Breast epithelium (tissue), 3 donors: ENCODE measurements at regions not wholly inside any gene's neighbourhood (a gene's known extent, or its start where the extent isn't known, plus 50 kb on each side); places are given as distances from the start of the nearest gene placed in this dataset.

Experiments used
- POLR2AphosphoS5 ChIP-seq, 3 donors: sonication (generic); formaldehyde crosslinking; IDR thresholded peaks; one replicate each; pipeline ENCODE4 v1.6.1; 2017; ENCODE audit warnings: antibody characterized with exemption in 3 of 3
- TF ChIP-seq, protein P1 (sequence below), 3 donors: fragments of 450-650 bp; IDR thresholded peaks; one replicate each; pipeline ENCODE4 v1.5.1; 2016 to 2017; ENCODE audit warnings: antibody characterized with exemption in 3 of 3, mild to moderate bottlenecking in 3 of 3, moderate library complexity in 3 of 3

DNA sequence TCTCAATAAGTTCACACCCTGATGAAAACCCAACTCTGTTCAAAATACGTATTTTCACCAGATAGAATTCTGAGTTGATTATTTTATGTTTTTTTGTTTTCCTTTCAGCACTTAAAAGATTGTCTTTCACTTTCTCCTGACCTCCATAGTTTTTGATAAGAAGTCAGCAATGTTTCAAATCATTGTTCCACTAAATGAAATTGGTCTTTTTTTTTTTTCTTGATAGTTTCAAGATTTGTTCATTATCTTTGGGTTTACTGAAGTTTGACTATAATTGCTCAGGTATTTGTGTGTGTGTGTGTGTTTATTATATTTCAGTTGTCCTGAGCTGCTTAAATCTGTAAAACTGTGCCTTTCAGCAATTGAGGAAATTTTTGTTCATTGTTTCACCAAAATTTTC, 498.7 kb downstream of the TLE1 start:
- no peak for TF ChIP-seq POLR2AphosphoS5 (IDR thresholded peaks at IDR 0.05)
- TF ChIP-seq, protein P1, sequence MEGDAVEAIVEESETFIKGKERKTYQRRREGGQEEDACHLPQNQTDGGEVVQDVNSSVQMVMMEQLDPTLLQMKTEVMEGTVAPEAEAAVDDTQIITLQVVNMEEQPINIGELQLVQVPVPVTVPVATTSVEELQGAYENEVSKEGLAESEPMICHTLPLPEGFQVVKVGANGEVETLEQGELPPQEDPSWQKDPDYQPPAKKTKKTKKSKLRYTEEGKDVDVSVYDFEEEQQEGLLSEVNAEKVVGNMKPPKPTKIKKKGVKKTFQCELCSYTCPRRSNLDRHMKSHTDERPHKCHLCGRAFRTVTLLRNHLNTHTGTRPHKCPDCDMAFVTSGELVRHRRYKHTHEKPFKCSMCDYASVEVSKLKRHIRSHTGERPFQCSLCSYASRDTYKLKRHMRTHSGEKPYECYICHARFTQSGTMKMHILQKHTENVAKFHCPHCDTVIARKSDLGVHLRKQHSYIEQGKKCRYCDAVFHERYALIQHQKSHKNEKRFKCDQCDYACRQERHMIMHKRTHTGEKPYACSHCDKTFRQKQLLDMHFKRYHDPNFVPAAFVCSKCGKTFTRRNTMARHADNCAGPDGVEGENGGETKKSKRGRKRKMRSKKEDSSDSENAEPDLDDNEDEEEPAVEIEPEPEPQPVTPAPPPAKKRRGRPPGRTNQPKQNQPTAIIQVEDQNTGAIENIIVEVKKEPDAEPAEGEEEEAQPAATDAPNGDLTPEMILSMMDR (IDR thresholded peaks at IDR 0.05) = no peak
